Skeletal muscle satellite cell (primary cell): ENCODE measurements at regions not wholly inside any gene's neighbourhood (a gene's known extent, or its start where the extent isn't known, plus 50 kb on each side); places are given as distances from the start of the nearest gene placed in this dataset.
"Not testable (repeated sequence)": the region's sequence is repeated elsewhere in the genome, so short reads cannot be mapped to it uniquely, and the experiment has no call there.

Experiments
- H3K27me3 ChIP-seq: 2 replicates; pipeline ENCODE4 v1.7.0; 2013; ENCODE audit warnings: low read length; ENCODE audit not compliant: control insufficient read depth, insufficient read depth
- H3K36me3 ChIP-seq: 2 replicates; pipeline ENCODE4 v1.7.0; 2013; ENCODE audit warnings: mild to moderate bottlenecking, control low read depth, low read length; ENCODE audit not compliant: insufficient read depth
- H3K4me1 ChIP-seq: 2 replicates; pipeline ENCODE4 v1.7.0; 2013; ENCODE audit warnings: low read length; ENCODE audit not compliant: control insufficient read depth, insufficient read depth
- H3K4me2 ChIP-seq: 2 replicates; pipeline ENCODE4 v1.7.0; 2013; ENCODE audit warnings: mild to moderate bottlenecking, low read length
- H3K4me3 ChIP-seq: 2 replicates; pipeline ENCODE4 v1.7.0; 2013; ENCODE audit warnings: low read length
- H3K9ac ChIP-seq: 2 replicates; pipeline ENCODE4 v1.7.0; 2013; ENCODE audit warnings: mild to moderate bottlenecking, low read depth, low read length, moderate library complexity
- H3K9me3 ChIP-seq: replicated peaks from 2 replicates; pipeline ENCODE4 v1.7.0; 2013; ENCODE audit warnings: mild to moderate bottlenecking, control low read depth, low read length

GRCh38 chr9:71609448-71609830 lies 158.9 kb downstream of the CEMIP2 start:
- Histone ChIP-seq H3K4me1 (peaks cover 4% of the 10 kb centered on the region), H3K4me3 (no peak overlapping the region), H3K27me3 (no peaks in the 10 kb centered on the region), H3K9me3 (peaks cover 3% of the 10 kb centered on the region), H3K36me3 (no peaks in the 10 kb centered on the region), H3K9ac (no peak overlapping the region), H3K4me2 (no peak overlapping the region)

- Histone ChIP-seq H3K9ac (no peak overlapping the region), H3K36me3 (no peaks in the 10 kb centered on the region), H3K27me3 (no peaks in the 10 kb centered on the region), H3K4me3 (no peak overlapping the region), H3K4me1 (peaks cover 4% of the 10 kb centered on the region), H3K9me3 (peaks cover 3% of the 10 kb centered on the region), H3K4me2 (no peak overlapping the region)
Observed at GRCh38 chr9:71608825-71609447, 159.4 kb downstream of the CEMIP2 start.

GRCh38 chr9:71608021-71608420 lies 160.3 kb downstream of the CEMIP2 start:
- Histone ChIP-seq H3K36me3 (no peaks in the 10 kb centered on the region), H3K27me3 (no peaks in the 10 kb centered on the region), H3K9me3 (peaks cover 3% of the 10 kb centered on the region), H3K4me1 (peaks cover 4% of the 10 kb centered on the region), H3K9ac (no peak overlapping the region), H3K4me3 (no peak overlapping the region), H3K4me2 (no peak overlapping the region)

GRCh38 chr9:71607461-71607881 lies 160.8 kb downstream of the CEMIP2 start:
- Histone ChIP-seq H3K4me1 (peaks cover 4% of the 10 kb centered on the region), H3K9ac (no peak overlapping the region), H3K36me3 (no peaks in the 10 kb centered on the region), H3K4me2 (no peak overlapping the region), H3K27me3 (no peaks in the 10 kb centered on the region), H3K9me3 (peaks cover 3% of the 10 kb centered on the region), H3K4me3 (no peak overlapping the region)

- H3K9me3 ChIP-seq: no peaks in the 10 kb centered on the region
- no peaks in the 10 kb centered on the region for H3K27me3 ChIP-seq
- H3K9ac ChIP-seq: no peak overlapping the region
- H3K36me3 ChIP-seq: no peaks in the 10 kb centered on the region
- H3K4me2 ChIP-seq: no peak overlapping the region
- no peak overlapping the region for H3K4me3 ChIP-seq
- H3K4me1 ChIP-seq: peaks cover 4% of the 10 kb centered on the region
Observed at GRCh38 chr9:71604197-71605063, 163.9 kb downstream of the CEMIP2 start.

GRCh38 chr9:71602652-71603051 lies 165.7 kb downstream of the CEMIP2 start:
- H3K9ac ChIP-seq: no peak overlapping the region
- no peaks in the 10 kb centered on the region for H3K4me1 ChIP-seq
- no peak overlapping the region for H3K4me3 ChIP-seq
- no peaks in the 10 kb centered on the region for H3K9me3 ChIP-seq
- H3K4me2 ChIP-seq: no peak overlapping the region
- H3K27me3 ChIP-seq: no peaks in the 10 kb centered on the region
- no peaks in the 10 kb centered on the region for H3K36me3 ChIP-seq

- not testable (repeated sequence) for H3K4me3 ChIP-seq, H3K36me3 ChIP-seq, H3K27me3 ChIP-seq
Observed at GRCh38 chr9:71595762-71596161, 172.6 kb downstream of the CEMIP2 start.

GRCh38 chr9:71594541-71594940 lies 173.8 kb downstream of the CEMIP2 start:
- Histone ChIP-seq H3K4me1 (no peaks in the 10 kb centered on the region), H3K4me2 (no peak overlapping the region), H3K4me3 (no peak overlapping the region), H3K9ac (no peak overlapping the region), H3K36me3 (no peaks in the 10 kb centered on the region), H3K27me3 (no peaks in the 10 kb centered on the region), H3K9me3 (no peaks in the 10 kb centered on the region)

More at GRCh38 chr9:71595762-71596161, 172.6 kb downstream of the CEMIP2 start:
- H3K9ac ChIP-seq, H3K4me1 ChIP-seq, H3K9me3 ChIP-seq, H3K4me2 ChIP-seq: not testable (repeated sequence)

GRCh38 chr9:71592400-71592799 lies 175.9 kb downstream of the CEMIP2 start:
- no peak overlapping the region for H3K4me2 ChIP-seq
- H3K4me3 ChIP-seq: no peak overlapping the region
- H3K9ac ChIP-seq: no peak overlapping the region
- H3K36me3 ChIP-seq: no peaks in the 10 kb centered on the region
- no peaks in the 10 kb centered on the region for H3K9me3 ChIP-seq
- H3K4me1 ChIP-seq: no peaks in the 10 kb centered on the region
- H3K27me3 ChIP-seq: no peaks in the 10 kb centered on the region

GRCh38 chr9:71590362-71590761 lies 178.0 kb downstream of the CEMIP2 start:
- Histone ChIP-seq H3K4me1 (no peaks in the 10 kb centered on the region), H3K4me2 (no peak overlapping the region), H3K27me3 (no peaks in the 10 kb centered on the region), H3K4me3 (no peak overlapping the region), H3K9me3 (no peaks in the 10 kb centered on the region), H3K36me3 (no peaks in the 10 kb centered on the region), H3K9ac (no peak overlapping the region)

GRCh38 chr9:71589612-71590011 lies 178.7 kb downstream of the CEMIP2 start:
- Histone ChIP-seq H3K9ac (no peak overlapping the region), H3K27me3 (no peaks in the 10 kb centered on the region), H3K4me2 (no peak overlapping the region), H3K36me3 (no peaks in the 10 kb centered on the region), H3K4me3 (no peak overlapping the region), H3K4me1 (no peaks in the 10 kb centered on the region), H3K9me3 (no peaks in the 10 kb centered on the region)
